Osteoblast (primary cell): ENCODE measurements at regions not wholly inside any gene's neighbourhood (a gene's known extent, or its start where the extent isn't known, plus 50 kb on each side); places are given as distances from the start of the nearest gene placed in this dataset.

Source experiments
- DNase-seq: peaks from one replicate; pipeline ENCODE4 v3.0.0; 2011; ENCODE audit warnings: low spot score, mixed read lengths; ENCODE audit not compliant: insufficient read length; ENCODE audit errors: missing footprints
- H2AFZ ChIP-seq: 2 replicates; pipeline ENCODE4 v1.6.0; 2011; ENCODE audit warnings: mild to moderate bottlenecking, low read length
- H3K27ac ChIP-seq: 2 replicates; pipeline ENCODE4 v1.5.1; 2011; ENCODE audit warnings: mild to moderate bottlenecking, low read depth, low read length, moderate library complexity
- H3K27me3 ChIP-seq: 2 replicates; pipeline ENCODE4 v1.6.0; 2012; ENCODE audit warnings: mild to moderate bottlenecking, control low read depth, inconsistent platforms, low read length, moderate library complexity; ENCODE audit not compliant: insufficient read depth
- H3K36me3 ChIP-seq: 2 replicates; pipeline ENCODE4 v1.5.1; 2011; ENCODE audit warnings: mild to moderate bottlenecking, low read length, control low read depth, moderate library complexity; ENCODE audit not compliant: insufficient read depth
- H3K4me1 ChIP-seq: 2 replicates; pipeline ENCODE4 v1.5.1; 2011; ENCODE audit warnings: mild to moderate bottlenecking, low read length, control low read depth, moderate library complexity; ENCODE audit not compliant: insufficient read depth
- H3K4me2 ChIP-seq: 2 replicates; pipeline ENCODE4 v1.6.0; 2011; ENCODE audit warnings: mild to moderate bottlenecking, low read length; ENCODE audit not compliant: insufficient read depth
- H3K4me3 ChIP-seq: fragments of 200-600 bp; sonication (generic); 3 replicates; pipeline ENCODE4 v1.5.1; 2012; ENCODE audit warnings: mild to moderate bottlenecking, low read length, inconsistent platforms; ENCODE audit not compliant: insufficient read depth
- H3K79me2 ChIP-seq: 2 replicates; pipeline ENCODE4 v1.6.0; 2012; ENCODE audit warnings: mild to moderate bottlenecking, low read length, control low read depth, inconsistent platforms; ENCODE audit not compliant: insufficient read depth
- H3K9me3 ChIP-seq: 2 replicates; pipeline ENCODE4 v1.5.1; 2011; ENCODE audit warnings: low read depth, low read length, control low read depth
- H4K20me1 ChIP-seq: 2 replicates; pipeline ENCODE4 v1.6.0; 2012; ENCODE audit warnings: mild to moderate bottlenecking, low read length, control low read depth; ENCODE audit not compliant: insufficient read depth
- TF ChIP-seq, protein P1 (sequence below): IDR thresholded peaks from 2 replicates; pipeline ENCODE4 v1.5.1; 2011; ENCODE audit warnings: mild to moderate bottlenecking, low read depth, low read length, moderate library complexity; ENCODE audit errors: extremely low read depth

DNA sequence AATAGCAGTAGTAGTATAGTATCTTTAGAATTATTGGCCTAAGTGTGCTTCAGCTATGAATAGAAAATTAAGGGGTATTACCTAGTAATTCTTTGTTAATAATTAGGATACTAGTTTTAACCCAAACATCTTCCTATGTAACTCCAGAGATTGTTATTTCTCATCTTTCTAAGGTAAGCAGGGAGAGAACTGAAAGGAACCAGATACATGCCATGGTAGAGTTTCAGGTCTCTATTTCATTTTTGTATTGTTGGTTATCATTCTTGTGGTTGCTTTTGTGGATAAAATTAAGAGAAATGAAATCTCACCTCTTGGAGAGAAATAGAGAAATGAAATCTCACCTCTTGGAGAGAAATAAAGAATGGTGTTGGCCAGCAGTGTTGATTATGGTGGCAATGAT is 597.1 kb upstream of the CT83 start:
- H3K4me3 ChIP-seq: no peak overlapping the region
- no peaks in the 10 kb centered on the region for H3K27me3 ChIP-seq
- no peaks in the 10 kb centered on the region for H4K20me1 ChIP-seq
- H3K4me2 ChIP-seq: no peak overlapping the region
- no peaks in the 10 kb centered on the region for H3K4me1 ChIP-seq
- no peaks in the 10 kb centered on the region for H3K79me2 ChIP-seq
- no peak overlapping the region for H2AFZ ChIP-seq
- TF ChIP-seq, protein P1, sequence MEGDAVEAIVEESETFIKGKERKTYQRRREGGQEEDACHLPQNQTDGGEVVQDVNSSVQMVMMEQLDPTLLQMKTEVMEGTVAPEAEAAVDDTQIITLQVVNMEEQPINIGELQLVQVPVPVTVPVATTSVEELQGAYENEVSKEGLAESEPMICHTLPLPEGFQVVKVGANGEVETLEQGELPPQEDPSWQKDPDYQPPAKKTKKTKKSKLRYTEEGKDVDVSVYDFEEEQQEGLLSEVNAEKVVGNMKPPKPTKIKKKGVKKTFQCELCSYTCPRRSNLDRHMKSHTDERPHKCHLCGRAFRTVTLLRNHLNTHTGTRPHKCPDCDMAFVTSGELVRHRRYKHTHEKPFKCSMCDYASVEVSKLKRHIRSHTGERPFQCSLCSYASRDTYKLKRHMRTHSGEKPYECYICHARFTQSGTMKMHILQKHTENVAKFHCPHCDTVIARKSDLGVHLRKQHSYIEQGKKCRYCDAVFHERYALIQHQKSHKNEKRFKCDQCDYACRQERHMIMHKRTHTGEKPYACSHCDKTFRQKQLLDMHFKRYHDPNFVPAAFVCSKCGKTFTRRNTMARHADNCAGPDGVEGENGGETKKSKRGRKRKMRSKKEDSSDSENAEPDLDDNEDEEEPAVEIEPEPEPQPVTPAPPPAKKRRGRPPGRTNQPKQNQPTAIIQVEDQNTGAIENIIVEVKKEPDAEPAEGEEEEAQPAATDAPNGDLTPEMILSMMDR: no peak
- no peaks in the 10 kb centered on the region for H3K9me3 ChIP-seq
- no peak for DNase-seq
- no peak overlapping the region for H3K27ac ChIP-seq
- H3K36me3 ChIP-seq: no peaks in the 10 kb centered on the region

DNA sequence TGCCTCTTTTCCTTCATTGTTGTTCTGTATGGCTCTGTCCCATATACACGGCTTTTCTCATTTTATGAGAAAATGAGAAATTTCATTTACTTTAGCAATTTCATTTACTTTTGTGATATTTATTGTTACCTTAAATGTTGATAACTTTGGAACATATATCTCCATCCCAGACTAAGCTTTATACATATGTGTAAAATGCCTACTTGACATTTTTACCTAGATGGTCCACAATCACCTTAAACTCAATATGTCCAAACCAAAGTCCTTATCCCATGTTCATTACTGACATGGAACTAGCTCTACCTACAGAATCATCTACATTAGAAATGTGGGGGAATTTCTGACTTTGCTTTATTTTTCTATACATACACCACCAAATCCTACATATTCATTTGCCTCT is 590.5 kb upstream of the CT83 start:
- no peak overlapping the region for H2AFZ ChIP-seq
- TF ChIP-seq, protein P1: no peak
- H3K9me3 ChIP-seq: no peaks in the 10 kb centered on the region
- no peaks in the 10 kb centered on the region for H4K20me1 ChIP-seq
- H3K27me3 ChIP-seq: no peaks in the 10 kb centered on the region
- no peaks in the 10 kb centered on the region for H3K36me3 ChIP-seq
- no peak overlapping the region for H3K27ac ChIP-seq
- H3K79me2 ChIP-seq: no peaks in the 10 kb centered on the region
- H3K4me1 ChIP-seq: no peaks in the 10 kb centered on the region
- H3K4me2 ChIP-seq: no peak overlapping the region
- DNase-seq: no peak
- no peak overlapping the region for H3K4me3 ChIP-seq

DNA sequence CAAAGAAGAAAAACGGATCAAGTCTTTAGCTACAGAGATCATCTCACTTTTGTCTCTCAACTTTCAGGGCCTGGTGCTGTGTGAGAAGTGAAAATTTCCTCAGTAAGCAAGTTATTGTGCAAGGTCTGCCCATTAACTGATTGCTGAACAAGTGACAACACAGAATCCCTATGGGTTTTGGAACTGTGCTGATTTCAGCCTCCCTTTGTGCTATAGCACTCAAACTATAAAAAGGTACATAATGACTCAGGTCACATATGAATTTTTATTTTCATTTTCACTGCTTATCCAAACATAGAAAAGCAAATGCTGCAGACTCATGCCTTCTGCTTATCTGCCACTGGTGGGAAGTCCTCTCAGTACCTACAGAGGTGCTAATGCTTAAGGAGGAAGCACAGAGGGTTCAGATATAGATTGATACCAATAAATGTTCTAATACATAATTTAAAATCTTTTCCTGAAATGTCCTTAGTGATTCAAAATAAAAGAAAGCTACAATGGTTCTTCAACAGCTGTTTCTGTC is 576.2 kb upstream of the CT83 start:
- TF ChIP-seq, protein P1: no peak
- Histone ChIP-seq H3K27ac (no peak overlapping the region), H3K4me1 (no peaks in the 10 kb centered on the region), H3K9me3 (no peaks in the 10 kb centered on the region), H3K79me2 (no peaks in the 10 kb centered on the region), H3K4me2 (no peak overlapping the region), H2AFZ (no peak overlapping the region), H4K20me1 (no peaks in the 10 kb centered on the region), H3K4me3 (no peak overlapping the region), H3K27me3 (no peaks in the 10 kb centered on the region), H3K36me3 (no peaks in the 10 kb centered on the region)
- no peak for DNase-seq

DNA sequence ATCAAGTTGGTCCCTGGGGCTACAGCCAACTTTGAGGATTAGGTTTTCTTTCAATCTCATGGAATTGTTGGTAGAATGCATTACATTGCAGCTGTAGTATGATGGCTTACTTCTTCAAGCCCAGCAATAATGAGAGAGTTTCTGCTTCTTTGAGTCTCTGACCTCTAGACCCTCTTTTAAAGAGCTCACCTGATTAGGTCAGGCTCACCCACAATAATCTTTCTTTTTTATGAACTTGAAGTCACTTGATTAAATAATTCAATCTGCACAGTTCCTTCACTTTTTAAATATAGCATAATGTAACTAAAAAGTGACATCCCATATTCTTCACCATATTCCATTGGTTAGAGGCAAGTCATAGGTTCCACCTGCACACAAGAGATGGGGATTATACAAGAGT is 547.5 kb upstream of the CT83 start:
- Histone ChIP-seq H3K4me2 (no peak overlapping the region), H2AFZ (no peak overlapping the region), H3K4me1 (no peaks in the 10 kb centered on the region), H3K79me2 (no peaks in the 10 kb centered on the region), H3K4me3 (no peak overlapping the region), H3K27me3 (no peaks in the 10 kb centered on the region), H3K9me3 (no peaks in the 10 kb centered on the region), H3K27ac (no peak overlapping the region), H4K20me1 (no peaks in the 10 kb centered on the region), H3K36me3 (no peaks in the 10 kb centered on the region)
- TF ChIP-seq, protein P1: no peak
- no peak for DNase-seq
